ENCODE measurements at regions not wholly inside any gene's neighbourhood (a gene's known extent, or its start where the extent isn't known, plus 50 kb on each side); places are given as distances from the start of the nearest gene placed in this dataset.

DNA sequence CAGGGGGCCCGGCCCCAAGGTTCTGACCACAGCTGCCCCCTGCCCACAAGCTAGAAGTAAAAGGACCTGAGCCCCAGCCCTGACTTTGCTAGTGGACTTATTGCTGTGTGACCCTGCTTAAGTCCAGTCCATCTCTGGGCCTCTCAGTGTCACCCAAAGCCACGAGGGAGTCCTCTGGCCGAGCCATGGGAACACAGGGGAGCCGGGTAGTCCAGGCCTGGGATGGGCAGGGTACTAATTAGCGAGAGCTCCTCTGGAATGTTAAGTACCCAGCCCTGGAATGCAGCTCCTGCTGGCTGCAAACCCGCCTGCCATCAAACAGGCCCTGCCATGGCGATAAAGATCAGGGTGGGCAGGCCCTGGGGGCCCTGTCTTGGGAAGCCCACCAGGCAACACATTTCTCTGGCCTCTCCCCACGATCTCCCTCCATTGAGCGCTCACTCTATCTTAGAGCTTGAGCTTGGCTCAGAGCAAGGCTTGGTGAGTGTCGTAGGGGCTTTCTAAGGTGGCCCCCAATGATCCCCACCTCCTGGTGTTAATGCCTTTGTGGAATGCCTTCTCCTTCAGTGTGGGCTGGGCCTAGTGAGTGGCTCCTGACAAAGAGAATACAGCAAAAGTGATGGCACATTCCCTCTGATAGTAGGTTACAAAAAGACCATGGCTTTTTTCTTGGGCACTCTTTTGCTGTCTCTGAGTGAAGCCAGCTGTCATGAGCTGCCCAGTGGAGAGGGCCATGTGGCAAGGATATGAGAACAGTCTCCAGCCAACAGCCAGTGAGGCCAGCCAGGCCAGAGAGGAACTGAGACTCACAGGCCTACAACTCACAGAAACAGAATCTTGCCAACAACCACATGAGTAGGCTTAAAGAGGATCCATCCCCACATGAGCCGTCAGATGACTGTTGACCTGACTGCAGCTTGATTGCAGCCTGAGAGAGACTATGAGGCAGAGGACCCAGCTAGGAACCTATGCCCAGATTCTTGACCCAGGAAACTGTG is 133.1 kb downstream of the SMAD6 start (continued):
- TF ChIP-seq, protein P1, sequence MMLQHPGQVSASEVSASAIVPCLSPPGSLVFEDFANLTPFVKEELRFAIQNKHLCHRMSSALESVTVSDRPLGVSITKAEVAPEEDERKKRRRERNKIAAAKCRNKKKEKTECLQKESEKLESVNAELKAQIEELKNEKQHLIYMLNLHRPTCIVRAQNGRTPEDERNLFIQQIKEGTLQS (IDR thresholded peaks at IDR 0.05; ENCODE audit: insufficient read depth, low read depth, low read length): no peak
- no peak for TF ChIP-seq MAFK (IDR thresholded peaks at IDR 0.05; ENCODE audit: low read depth, low read length)
- TF ChIP-seq TBP (IDR thresholded peaks at IDR 0.05; ENCODE audit: low read depth, low read length): no peak
- TF ChIP-seq EP300 (IDR thresholded peaks at IDR 0.05; ENCODE audit: borderline replicate concordance in 1 of 2, low read depth in 2 of 2, low read length in 2 of 2): 0 out of 3 replicates have a peak, but pooled peaks of 1 of the 2 experiments have one; percentile 17
- no peak for TF ChIP-seq CEBPB (IDR thresholded peaks at IDR 0.05; ENCODE audit: low read depth, low read length)
- no peak for TF ChIP-seq SIX5 (IDR thresholded peaks at IDR 0.05; ENCODE audit: low read depth, low read length)
- TF ChIP-seq HDAC6 (IDR thresholded peaks at IDR 0.05; ENCODE audit: low read depth, low read length): no peak
- peak; percentile 66; the same call in 1 of the 2 replicates for TF ChIP-seq SP1 (IDR thresholded peaks at IDR 0.05; ENCODE audit: low read depth, low read length)
- no peak for TF ChIP-seq CHD2 (IDR thresholded peaks at IDR 0.05; ENCODE audit: low read length)
